ENCODE measurements at regions not wholly inside any gene's neighbourhood (a gene's known extent, or its start where the extent isn't known, plus 50 kb on each side); places are given as distances from the start of the nearest gene placed in this dataset.

GRCh38 chr2:193154076-193154475, 959.3 kb upstream of the TMEFF2 start:
- TF ChIP-seq CTCF (IDR thresholded peaks at IDR 0.05): no peak
- TF ChIP-seq NFE2L1 (CRISPR knock-in tag; IDR thresholded peaks at IDR 0.05): no peak
- TF ChIP-seq FOXJ3 (CRISPR knock-in tag; IDR thresholded peaks at IDR 0.05; ENCODE audit: borderline replicate concordance): no peak

All from WTC11 (cell line).